ENCODE measurements at regions not wholly inside any gene's neighbourhood (a gene's known extent, or its start where the extent isn't known, plus 50 kb on each side); places are given as distances from the start of the nearest gene placed in this dataset.

GRCh38 chr11:93271596-93271995 is 58.9 kb upstream of the DEUP1 start:
- Histone ChIP-seq H3K27me3 (no peaks in the 10 kb centered on the region), H3K4me1 (ENCODE audit: insufficient read depth) (no peaks in the 10 kb centered on the region), H3K4me3 (no peak overlapping the region), H3K36me3 (no peaks in the 10 kb centered on the region), H3K27ac (no peak overlapping the region), H3K9me3 (no peaks in the 10 kb centered on the region)
- DNase-seq, result no peak
- 78 to 92% (median 91%) methylated on average over 5 of the region's 5 CpGs for WGBS, 3 donors
- intact Hi-C loops (cut with DNase I), result no loop called here
- TF ChIP-seq POLR2A (IDR thresholded peaks at IDR 0.05) (no peak), EP300 (IDR thresholded peaks at IDR 0.05) (no peak), CTCF (IDR thresholded peaks at IDR 0.05) (no peak)

- Histone ChIP-seq H3K27ac (no peak overlapping the region), H3K9me3 (no peaks in the 10 kb centered on the region), H3K27me3 (no peaks in the 10 kb centered on the region), H3K36me3 (no peaks in the 10 kb centered on the region), H3K4me1 (ENCODE audit: insufficient read depth) (no peaks in the 10 kb centered on the region), H3K4me3 (no peak overlapping the region)
- TF ChIP-seq EP300 (IDR thresholded peaks at IDR 0.05) (no peak), CTCF (IDR thresholded peaks at IDR 0.05) (no peak), POLR2A (IDR thresholded peaks at IDR 0.05) (no peak)
- intact Hi-C loops (cut with DNase I), result no loop called here
- no peak for DNase-seq
Observed at GRCh38 chr11:93274851-93275250, 55.7 kb upstream of the DEUP1 start.

GRCh38 chr11:93278976-93279375 is 51.6 kb upstream of the DEUP1 start:
- no peak overlapping the region for H3K4me3 ChIP-seq
- H3K27me3 ChIP-seq, result no peaks in the 10 kb centered on the region
- intact Hi-C loops (cut with DNase I), result no loop called here
- H3K36me3 ChIP-seq, result no peaks in the 10 kb centered on the region
- WGBS, 3 donors, result 48 to 54% (median 50%) methylated on average over 2 of the region's 2 CpGs
- no peaks in the 10 kb centered on the region for H3K9me3 ChIP-seq
- no peak for DNase-seq
- H3K4me1 ChIP-seq (ENCODE audit: insufficient read depth), result no peaks in the 10 kb centered on the region
- H3K27ac ChIP-seq, result no peak overlapping the region
- TF ChIP-seq CTCF (IDR thresholded peaks at IDR 0.05) (no peak), POLR2A (IDR thresholded peaks at IDR 0.05) (no peak), EP300 (IDR thresholded peaks at IDR 0.05) (no peak)

- Histone ChIP-seq H3K27me3 (no peaks in the 10 kb centered on the region), H3K9me3 (no peaks in the 10 kb centered on the region), H3K27ac (no peak overlapping the region), H3K36me3 (no peaks in the 10 kb centered on the region), H3K4me1 (ENCODE audit: insufficient read depth) (no peaks in the 10 kb centered on the region), H3K4me3 (no peak overlapping the region)
- intact Hi-C loops (cut with DNase I), result no loop called here
- DNase-seq, result no peak
- 47 to 55% (median 50%) methylated on average over 1 of the region's 1 CpG for WGBS, 3 donors
- TF ChIP-seq POLR2A (IDR thresholded peaks at IDR 0.05), result no peak
- no peak for TF ChIP-seq CTCF (IDR thresholded peaks at IDR 0.05)
- no peak for TF ChIP-seq EP300 (IDR thresholded peaks at IDR 0.05)
Observed at GRCh38 chr11:93279851-93280347, 50.6 kb upstream of the DEUP1 start.
